Transverse colon (tissue), 3 donors: ENCODE measurements at regions not wholly inside any gene's neighbourhood (a gene's known extent, or its start where the extent isn't known, plus 50 kb on each side); places are given as distances from the start of the nearest gene placed in this dataset.

Experiments
- CTCF ChIP-seq, 5 experiments: fragments of 200-600 bp in 3 of 5; fragments of 450-650 bp in 2 of 5; sonication (generic) in 3 of 5; IDR thresholded peaks; 1 replicate in 2 of 5; 2 replicates in 3 of 5; pipeline ENCODE4 v1.5.1; 2016 to 2017; ENCODE audit warnings: antibody characterized with exemption in 5 of 5, inconsistent platforms in 3 of 5, mild to moderate bottlenecking in 2 of 5, moderate library complexity in 1 of 5
- EP300 ChIP-seq: sonication (generic); formaldehyde crosslinking; IDR thresholded peaks from one replicate; pipeline ENCODE4 v1.6.1; 2017; ENCODE audit warnings: antibody characterized with exemption, low read depth

GRCh38 chr4:136805617-136806016, 726.7 kb downstream of the PCDH18 start:
- TF ChIP-seq EP300 = no peak
- TF ChIP-seq CTCF (IDR thresholded peaks at IDR 0.05) = no peak
